Activated CD4-positive, CD25-positive, alpha-beta regulatory T cell treated with anti-CD3 and anti-CD28 coated beads, Interleukin-2, amount 50 U/mL, for 72 hours (primary cell): ENCODE measurements at regions not wholly inside any gene's neighbourhood (a gene's known extent, or its start where the extent isn't known, plus 50 kb on each side); places are given as distances from the start of the nearest gene placed in this dataset.

Experiments used
- DNase-seq: peaks from one replicate; pipeline ENCODE4 v3.0.0; 2021

DNA sequence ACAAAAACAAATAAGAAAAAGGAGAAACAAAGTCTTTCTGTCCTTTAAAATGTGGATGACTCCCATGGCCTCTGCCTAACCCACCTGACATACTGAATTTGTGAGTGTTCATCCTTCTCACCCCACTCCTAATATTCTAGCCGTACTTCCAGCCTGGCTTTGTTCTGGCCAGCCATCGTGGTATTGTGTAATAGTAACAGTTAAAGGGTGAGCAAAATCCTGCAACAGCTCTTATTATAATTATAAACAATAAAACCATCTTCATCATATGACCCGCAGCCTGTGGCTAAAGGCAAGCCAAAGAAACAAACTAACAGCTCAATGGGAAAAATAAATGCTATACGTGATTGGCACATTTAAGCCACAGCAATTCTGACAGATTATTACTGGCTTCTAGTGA, 721.6 kb upstream of the TENM4 start:
- no peak for DNase-seq

DNA sequence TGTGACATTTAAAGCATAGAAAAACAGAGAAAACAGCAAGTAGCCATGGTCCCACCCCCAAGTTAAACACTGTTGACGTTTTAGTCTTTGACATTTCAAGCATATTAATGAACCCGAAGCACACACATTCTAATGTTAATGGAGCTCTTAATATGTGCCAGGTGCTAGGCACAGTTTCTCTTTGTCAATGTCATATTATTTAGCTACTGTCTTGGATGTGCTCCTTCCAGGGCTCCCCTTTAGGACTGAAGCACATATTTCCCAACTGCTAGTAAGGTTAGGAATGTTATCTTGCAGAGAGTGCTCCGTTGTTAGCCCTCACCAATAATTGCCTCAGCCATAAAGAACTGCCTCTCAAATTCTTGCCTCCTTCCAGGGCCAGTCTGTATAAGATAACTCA, 716.6 kb upstream of the TENM4 start:
- no peak for DNase-seq

DNA sequence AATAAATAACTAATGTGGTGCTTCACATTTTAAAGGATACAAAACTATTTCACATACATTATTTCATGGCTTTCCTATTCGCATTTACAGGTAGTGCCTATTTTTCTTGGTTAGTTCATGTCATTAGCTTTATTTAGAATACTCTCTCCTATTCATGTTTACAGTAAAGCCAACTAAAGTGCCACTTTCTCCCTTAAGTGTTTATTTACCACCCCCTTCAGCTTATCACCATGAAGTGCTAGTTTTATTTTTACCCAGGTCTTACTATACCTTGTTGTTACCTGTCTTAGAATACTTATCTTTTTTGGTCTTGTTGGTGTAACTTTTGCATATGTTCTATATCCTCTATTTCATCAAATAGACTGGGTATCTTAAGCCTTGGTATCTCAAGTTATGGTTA, 715.2 kb upstream of the TENM4 start:
- DNase-seq, result no peak

DNA sequence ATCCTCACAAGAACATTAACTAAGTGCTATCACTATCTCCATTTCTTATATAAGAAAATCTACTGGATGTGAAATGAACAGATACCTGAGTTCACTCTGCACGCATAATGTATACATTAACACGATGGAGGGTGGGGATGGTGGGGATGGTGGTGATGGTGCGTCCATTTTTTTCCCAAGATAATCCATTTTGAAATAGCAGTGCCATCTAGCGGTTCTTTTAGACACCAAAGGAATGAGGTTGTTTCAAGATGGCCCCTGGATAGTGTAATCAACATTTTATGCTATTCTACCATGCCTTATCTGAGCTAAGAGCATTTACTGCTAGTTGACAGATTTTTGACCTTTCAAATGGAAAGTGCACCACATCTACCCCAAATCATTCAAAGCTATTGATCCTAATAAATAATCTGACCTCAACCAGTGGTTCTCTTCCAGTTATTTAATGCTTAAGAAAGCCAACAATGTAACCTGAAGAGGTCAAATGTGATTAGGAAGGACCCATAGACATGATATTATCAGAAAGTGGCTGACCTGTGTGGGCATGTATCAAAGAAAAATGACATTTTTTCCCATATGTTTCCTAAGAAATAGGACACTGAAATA, 714.7 kb upstream of the TENM4 start:
- DNase-seq, result no peak

DNA sequence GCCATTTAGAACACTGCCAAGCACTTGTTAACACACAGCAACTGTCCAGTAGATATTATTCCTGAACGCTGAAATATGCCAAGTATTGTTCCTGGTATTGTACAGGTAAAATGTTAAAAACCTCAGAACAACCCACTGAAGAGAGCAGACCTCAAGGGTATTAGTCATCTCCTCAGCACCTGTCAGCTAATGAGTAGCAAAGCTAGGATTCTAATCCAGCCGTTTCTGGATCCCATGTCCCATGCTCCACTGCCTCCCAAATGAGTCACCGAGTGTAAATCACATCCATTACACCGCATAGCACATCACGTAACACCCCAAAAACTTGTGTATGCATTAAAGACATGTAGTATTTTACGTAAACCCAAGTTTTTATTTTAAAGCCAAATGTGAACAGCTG, 705.4 kb upstream of the TENM4 start:
- no peak for DNase-seq

DNA sequence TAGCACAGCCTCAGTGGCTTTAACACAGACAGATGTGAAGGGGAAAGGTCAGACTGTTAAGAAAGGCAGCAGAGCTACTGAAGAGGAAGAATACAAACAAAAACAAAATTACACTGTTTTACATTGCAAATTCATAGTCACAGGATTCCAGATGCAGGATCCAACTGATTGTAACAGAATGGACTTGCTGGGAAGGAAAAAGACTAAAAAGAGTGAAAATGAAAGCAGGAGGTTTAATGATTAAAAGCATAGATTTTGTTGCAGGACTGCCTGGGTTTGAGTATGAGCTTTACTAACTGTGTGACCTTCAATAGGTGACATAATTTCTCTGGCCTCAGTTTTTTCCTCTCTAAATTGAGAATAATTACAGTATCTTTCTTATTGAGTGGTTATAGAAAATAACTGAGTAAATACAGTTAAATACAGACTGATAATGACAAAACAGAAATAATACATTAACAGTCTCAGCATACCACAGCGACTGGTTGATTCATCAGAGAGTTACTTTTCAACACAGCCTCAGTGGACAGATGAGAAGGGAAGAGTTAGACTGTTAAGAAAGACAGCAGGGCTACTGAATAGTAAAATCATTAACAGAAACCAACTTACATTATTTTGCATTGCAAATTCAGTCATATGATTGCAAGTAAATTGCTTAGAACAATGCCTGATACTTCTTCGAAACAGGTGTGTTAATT, 704.2 kb upstream of the TENM4 start:
- no peak for DNase-seq

DNA sequence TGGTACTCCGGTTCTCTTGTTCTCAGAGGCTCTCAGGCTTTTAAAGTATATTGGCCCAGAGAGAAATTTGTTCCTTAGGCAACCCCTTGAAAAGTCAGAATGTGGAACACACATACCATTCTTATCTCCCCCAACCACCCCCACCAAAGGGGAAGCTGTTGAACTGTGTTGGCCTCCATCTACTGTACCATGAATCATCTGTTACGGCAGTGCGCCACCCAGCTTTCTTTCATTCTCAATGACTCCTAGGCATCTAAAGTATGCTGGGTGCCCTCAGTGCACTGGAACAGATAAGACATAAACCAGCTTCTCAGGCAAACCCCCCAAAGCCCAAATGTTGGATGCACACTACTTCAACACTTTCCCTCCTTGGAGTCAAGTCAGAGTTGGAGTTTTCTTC, 696.2 kb upstream of the TENM4 start:
- DNase-seq, result no peak

DNA sequence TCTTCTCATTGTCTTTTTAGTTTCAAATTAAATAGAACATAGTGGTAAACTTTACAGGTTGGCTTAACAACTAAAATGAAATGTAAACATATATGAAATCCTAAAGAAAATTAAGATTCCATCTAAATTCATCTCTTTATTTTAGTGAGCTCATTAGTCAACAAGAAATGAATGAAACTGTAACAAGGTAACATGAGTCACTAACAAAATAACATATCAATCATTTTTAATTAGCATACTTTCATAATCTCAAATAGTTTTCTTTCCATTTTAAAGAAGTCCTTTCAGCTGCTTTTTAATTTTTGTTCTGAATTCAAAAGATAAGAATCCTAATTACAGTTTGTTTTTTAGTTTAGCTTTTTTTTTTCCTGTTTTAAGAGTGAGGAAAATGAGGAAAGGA, 688.6 kb upstream of the TENM4 start:
- no peak for DNase-seq

DNA sequence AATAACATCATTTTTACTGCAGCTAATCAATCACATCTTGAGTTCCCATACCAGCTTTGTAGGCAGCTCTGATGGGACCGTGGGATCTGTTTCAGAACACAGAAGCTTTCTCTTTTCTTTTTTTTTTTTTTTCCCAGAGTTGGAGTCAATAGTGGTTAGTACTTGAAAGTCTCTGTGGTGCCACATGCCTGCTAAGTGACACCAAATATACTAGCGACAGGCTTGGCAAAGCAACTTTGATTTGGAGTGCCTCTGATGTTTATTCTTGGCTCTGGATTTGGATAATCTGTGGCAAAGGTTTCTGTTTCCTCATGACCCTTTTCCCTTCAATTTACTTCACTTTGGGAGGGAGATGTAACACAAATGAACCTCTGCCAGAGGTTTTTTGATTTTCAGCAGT, 681.4 kb upstream of the TENM4 start:
- DNase-seq, result no peak

DNA sequence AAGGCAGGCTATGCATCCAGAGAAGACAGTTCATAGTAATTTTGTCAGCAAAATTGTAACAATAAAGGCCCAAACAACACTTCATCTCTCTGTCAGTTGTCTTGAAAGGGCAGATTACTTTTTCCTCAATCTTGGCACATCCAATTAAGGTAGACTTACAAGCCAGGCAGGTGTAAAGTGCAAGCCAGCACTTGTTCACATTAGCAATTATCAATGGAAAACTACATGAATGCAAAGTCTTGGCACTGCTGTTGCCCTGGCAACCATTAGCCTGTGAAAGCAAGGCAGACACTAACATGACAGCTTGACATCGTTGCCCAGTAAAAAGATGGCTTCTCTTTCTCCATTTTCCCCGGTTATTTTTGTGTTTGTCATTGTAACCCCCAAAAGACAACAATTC, 677.2 kb upstream of the TENM4 start:
- DNase-seq, result no peak

DNA sequence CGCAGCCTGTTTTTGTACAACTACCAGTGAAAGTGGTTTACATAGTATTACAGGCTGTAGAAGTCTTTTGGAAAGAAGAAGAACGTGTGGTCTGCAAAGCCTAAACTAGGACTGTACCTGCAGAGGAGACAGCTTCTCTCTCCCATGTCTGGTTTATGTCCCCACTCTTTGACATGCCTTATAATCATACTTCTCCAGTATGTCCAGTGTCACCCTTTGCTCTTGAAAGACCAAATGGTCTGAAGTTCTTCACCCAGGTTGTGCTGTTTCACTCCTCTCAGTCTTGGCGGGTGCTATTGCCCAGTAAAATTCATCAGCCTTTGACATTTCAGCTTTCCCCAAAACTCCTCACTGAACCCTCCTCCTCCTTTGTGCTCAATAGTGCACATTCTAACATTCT, 676.0 kb upstream of the TENM4 start:
- no peak for DNase-seq

DNA sequence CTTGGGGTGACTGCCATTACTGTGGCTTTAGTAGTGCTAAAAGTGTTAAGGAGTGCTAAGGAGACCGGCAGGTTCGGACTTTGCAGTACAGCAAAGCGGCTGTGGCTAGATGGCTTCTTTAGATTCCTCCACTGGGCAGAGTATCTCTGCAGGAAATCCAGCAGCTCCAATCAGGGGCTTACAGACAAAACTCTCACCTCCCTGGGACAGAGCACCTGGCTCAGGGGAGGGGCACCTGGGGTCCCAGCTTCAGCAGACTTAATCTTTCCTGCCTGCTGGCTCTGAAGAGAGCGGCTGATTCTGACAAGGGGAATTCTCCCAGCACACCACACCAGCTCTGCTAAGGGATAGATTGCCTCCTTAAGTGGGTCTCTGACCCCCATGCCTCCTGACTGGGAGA, 668.8 kb upstream of the TENM4 start:
- DNase-seq, result no peak

DNA sequence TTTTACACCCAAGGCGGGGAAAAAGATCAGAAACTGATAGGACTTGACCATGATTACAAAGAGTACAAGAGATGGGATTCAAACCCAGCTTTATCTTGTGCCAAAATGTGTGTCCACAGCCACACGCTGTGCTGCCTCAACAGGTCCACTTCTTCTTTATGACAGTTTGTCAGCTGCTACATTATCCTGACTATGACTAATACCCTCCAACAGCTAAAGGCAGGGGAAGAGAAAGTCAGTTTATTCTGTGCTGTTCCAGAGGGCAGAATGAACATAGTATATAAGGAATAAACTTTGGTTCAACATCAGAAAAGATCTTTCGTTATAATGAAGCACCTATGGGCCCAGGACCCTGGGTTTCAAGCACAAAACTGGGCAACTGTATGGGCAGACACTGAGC, 668.2 kb upstream of the TENM4 start:
- DNase-seq, result no peak

DNA sequence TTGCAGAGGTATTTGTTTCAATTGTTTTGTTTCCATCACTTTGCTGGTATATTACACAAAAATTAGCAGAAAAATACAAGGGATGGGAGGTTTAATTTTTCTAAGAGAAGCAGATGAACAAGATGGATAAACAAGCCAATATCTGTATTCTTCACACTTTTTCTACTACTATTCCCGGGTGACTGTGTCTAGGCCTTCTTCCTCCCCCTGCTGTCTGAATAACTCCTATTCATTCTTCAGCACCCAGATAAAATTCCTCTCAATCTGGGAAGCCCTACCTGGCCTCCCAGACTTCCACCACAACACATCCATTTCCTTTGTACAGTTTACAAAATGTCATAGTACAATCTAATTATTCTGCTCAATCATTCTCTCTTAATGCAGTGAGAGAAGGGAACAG, 666.6 kb upstream of the TENM4 start:
- no peak for DNase-seq

DNA sequence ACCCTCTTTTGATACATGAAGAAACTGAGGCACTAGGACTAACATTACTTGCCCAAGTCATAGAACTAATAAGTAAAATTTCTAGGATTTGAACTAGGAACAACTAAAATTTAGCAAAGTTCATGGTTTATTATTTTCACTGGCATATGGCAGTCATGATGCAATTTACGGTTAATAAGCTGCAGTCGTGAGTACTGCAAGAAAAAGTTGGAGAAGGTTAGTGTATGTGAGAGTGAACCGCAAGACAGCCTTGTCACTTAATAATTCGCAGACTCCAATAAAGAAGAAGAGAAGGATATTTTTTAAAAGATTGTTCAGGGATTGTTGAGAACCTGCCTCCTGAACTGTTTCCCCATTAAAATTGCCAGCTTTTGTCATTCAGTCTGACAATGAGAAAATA, 663.4 kb upstream of the TENM4 start:
- DNase-seq, result no peak

DNA sequence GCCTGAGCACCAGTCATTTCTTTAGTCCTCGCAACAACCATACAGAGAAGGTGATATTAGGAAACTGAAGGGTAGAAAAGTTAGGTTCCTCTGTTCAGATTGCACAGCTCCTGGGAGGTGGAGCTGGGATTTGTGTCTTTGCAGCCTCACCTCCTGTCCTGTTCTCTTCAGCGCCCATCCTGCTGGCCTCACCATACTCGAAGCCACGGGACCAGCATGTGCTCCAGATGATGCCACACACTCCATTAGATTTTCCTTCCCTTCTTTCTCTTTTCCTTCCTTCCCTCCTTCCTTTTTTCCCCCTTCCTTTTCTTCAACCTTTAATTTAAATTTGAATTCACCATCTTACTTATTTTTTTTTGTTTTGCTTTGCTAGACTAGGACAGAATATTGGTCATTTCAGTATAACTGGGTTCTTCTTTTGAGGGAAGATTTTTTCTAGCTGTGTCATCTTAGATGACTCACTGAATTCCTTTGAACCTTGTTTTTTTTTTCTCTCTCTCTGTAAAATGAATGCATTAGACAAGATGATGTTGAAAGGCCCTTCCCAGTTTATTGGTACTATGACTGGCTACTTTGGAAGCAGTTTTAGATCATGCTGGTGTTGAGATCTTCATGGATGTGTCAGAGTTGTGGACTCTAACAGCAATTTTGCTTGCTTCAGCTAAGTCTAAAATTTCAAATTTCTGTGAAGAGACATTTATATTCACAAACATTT, 662.5 kb upstream of the TENM4 start:
- no peak for DNase-seq

DNA sequence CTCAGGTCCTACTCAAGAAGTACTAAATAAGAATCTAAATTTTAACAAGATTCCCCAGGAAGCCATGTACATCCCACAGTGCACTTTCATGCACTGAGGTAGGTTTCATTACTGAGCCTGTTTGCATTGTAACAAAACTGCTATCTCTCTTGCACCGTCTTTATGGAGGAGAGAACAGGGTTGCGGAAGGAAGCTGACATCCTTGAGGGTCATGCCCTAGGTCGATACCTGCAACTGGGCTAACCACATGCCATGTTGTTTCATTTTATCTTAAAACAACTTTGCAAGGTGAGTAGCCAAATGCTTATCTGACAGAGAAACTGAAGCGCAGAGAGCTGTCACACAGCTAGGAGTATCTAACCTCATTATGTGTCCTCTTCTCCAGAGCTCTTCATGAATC, 656.3 kb upstream of the TENM4 start:
- DNase-seq, result no peak

DNA sequence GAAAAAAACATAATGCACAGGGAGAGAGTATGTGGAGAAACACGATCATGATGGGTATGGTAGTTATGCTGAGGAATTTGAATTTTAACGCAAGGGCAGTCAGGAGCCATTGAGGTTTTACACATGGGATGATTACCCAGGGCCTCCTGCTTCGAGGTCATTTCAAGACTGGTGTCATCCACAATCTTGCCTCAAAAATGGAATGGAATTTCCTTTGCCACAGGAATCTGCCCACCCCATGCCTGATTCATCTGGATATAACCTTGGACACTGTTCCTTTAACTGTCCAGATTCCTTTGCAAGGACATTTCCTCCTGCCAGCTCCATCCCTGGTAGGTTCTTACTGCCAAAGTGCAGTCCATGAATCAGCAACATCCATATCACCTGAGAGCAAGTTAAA, 655.9 kb upstream of the TENM4 start:
- no peak for DNase-seq

DNA sequence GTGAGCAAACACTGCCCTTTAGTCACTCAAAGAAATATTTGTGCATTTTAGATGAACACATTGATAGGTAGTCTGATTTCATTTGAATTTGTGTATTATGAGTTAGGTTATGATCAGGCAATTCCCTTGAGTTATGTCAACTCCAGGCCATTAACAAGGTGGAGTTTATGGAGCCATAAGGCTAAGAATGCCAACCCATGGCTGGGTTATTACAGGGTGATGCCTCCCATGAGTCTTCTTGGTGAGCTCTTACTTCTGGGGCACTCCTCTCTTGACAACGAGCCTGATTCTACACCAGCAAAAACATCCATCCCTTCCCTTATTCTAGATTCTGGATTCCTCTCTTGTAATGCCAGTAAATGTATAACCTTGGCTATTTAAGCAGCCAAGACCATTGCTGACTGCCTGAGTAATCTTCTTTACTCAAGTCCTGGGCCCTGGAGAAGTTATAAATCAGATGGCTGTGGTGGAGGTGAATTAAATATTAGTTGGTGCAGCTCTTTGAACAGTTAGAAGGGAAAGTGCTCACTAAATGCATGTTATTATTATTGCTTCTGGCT, 645.7 kb upstream of the TENM4 start:
- DNase-seq, result no peak

DNA sequence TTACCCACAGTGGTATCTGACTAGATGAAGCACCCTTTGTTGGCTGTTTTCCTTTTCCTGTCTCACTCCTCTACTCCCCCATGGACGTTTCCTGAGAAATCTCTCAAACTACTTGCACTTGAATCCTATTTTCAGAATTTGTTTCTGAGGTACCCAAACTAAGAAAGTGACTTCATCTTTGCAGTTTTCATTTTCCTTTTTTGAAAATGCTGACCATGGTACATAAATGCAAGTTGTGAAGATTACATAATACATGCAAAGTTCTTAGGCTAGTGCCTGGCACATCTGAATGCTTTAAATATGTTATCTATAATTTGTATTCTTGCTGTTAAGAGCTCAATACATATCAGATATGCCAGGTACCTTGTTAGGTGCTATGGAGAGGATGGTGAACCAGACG, 644.7 kb upstream of the TENM4 start:
- DNase-seq, result no peak

DNA sequence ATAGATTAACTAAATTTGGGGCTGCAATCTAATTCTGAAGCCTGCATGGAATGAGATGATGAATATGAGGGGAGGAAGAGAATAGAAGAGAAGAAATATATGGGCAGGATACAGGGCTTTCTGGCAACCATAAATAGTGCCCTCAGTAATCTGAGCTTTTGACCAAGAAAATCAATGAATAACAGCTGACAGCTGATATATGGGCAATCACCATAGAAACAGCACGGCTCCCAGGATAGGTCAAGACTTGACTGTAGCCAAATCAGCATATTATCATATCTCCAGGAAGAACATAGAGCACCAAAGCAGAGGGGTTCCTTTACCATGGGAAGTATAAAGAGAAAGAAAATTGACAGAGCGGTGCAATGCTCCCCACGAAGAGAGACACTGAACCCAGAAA, 643.8 kb upstream of the TENM4 start:
- DNase-seq, result no peak

DNA sequence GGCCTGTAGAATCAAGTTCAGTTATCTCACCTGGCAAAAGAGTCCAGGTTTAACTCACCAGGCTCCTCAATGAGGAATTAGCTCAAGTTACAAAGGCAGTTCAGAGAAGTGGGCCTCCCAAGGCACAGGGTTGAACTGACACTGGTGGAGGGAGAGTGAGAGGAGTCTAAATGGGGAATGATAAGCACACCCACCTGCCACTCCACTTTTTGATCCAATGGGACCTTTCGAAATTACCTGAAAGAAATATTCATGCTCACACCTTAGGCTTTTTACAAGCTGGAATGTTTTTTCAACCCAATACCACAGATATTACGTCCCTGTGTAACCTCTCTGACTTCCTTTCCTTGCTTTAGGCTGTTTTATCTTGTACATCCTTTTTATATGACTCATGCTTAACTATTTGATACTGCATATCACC, 642.7 kb upstream of the TENM4 start:
- no peak for DNase-seq

DNA sequence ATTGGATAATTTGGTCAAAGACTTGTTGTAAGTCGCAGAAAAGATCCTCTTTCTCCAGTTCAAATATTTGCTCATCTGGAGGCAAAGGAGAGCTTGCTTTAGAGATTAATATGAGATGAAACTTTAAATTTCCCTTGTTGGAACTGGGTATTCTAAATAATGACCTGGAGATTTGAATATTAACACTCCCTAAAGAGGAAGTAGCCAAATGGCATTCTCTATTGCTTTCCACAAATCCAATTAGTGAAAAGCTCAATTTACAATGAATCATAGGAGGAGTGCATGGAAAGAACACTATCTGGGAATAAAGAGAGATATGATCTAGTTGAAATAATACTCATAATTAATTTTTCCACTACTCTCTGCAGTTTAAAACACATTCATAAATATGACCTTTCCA, 641.6 kb upstream of the TENM4 start:
- no peak for DNase-seq

DNA sequence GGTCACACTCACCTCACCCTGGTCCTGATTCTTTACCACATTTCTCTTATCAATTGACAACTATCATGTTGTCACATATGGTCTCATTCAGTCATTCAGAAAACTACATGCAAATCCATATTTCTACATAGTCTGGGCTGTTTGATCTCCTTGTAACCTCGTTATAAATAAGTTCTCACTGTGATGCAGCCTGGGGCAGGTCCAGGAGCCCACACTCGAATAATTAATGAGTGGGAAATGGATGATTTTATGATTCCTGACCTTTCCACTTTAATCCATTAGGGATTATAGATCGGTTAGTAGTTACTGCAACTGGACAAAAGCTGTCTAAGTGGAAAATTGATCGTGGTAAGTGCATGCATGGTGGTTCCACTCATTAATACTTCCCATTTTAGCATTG, 636.3 kb upstream of the TENM4 start:
- no peak for DNase-seq
